ENCODE measurements at regions not wholly inside any gene's neighbourhood (a gene's known extent, or its start where the extent isn't known, plus 50 kb on each side); places are given as distances from the start of the nearest gene placed in this dataset.

DNA sequence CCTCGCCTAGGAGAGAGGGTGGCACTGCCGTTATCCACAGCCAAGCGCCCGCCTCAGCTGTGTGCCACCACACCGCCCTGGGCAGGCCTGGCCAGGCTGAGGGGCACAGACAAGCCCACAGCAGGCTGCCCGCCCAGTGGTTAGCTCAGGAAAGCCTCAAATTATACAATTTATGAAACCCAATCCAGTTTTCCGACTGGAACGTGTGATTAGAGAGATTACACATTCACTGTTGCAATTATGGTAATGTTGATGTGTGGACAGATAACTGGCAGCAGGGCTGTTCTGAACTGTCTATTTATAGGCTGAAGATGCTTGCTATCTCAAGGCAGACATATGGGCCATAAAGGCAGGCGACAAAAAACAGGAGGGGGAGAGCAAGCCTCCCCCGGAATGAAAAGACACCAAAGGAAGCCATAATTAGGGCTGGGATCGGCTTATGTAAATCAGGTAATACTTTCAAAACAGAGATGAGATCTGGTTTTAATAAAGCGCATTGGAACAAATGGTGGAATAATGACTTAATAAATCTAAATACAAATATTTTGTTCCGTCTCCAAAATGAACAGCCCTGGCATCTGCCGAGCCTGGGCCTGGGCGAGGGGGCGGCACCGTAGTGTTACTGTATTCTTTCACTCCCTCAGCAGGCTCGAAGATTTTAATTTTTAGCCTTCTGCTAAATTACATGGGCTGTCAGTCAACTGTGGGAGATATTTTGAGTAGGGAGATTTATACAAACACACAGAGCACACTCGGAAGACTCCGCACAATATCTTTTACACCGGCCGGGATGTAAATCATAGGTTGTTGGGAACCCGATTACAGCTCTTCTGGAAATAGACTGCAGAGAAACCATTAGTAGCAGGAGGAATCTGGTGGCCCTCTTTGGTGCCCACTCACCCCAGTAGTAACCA lies 103.1 kb upstream of the TLE3 start:
- TF ChIP-seq POLR2AphosphoS5 (IDR thresholded peaks at IDR 0.05; ENCODE audit: insufficient read depth in 1 of 2, low read depth in 1 of 2): no peak
- TF ChIP-seq, protein P1, sequence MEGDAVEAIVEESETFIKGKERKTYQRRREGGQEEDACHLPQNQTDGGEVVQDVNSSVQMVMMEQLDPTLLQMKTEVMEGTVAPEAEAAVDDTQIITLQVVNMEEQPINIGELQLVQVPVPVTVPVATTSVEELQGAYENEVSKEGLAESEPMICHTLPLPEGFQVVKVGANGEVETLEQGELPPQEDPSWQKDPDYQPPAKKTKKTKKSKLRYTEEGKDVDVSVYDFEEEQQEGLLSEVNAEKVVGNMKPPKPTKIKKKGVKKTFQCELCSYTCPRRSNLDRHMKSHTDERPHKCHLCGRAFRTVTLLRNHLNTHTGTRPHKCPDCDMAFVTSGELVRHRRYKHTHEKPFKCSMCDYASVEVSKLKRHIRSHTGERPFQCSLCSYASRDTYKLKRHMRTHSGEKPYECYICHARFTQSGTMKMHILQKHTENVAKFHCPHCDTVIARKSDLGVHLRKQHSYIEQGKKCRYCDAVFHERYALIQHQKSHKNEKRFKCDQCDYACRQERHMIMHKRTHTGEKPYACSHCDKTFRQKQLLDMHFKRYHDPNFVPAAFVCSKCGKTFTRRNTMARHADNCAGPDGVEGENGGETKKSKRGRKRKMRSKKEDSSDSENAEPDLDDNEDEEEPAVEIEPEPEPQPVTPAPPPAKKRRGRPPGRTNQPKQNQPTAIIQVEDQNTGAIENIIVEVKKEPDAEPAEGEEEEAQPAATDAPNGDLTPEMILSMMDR (IDR thresholded peaks at IDR 0.05): no peak
